Liver (tissue), 8 donors: ENCODE measurements at regions not wholly inside any gene's neighbourhood (a gene's known extent, or its start where the extent isn't known, plus 50 kb on each side); places are given as distances from the start of the nearest gene placed in this dataset.

Source experiments
- DNase-seq: peaks from one replicate; pipeline ENCODE4 v3.0.0-alpha.2; 2017; ENCODE audit warnings: low spot score
- H3K27ac ChIP-seq, 2 donors: one replicate each; pipeline ENCODE4 v1.7.0; 2013; ENCODE audit warnings: inconsistent platforms in 2 of 2, low read length in 2 of 2, control low read depth in 1 of 2, low read depth in 1 of 2, mild to moderate bottlenecking in 1 of 2
- H3K27me3 ChIP-seq, 4 donors: one replicate each; pipeline versions ENCODE4 v1.6.1 to v1.7.0; 2013; ENCODE audit warnings: low read length in 3 of 4, inconsistent platforms in 1 of 4, mild to moderate bottlenecking in 1 of 4, moderate library complexity in 1 of 4; ENCODE audit not compliant: control insufficient read depth in 4 of 4, insufficient read depth in 4 of 4
- H3K36me3 ChIP-seq, 4 donors: one replicate each; pipeline versions ENCODE4 v1.6.1 to v1.7.0; 2013; ENCODE audit warnings: low read length in 3 of 4, mild to moderate bottlenecking in 3 of 4, low read depth in 1 of 4, moderate library complexity in 1 of 4; ENCODE audit not compliant: control insufficient read depth in 4 of 4, insufficient read depth in 3 of 4
- H3K4me1 ChIP-seq, 4 donors: one replicate each; pipeline versions ENCODE4 v1.6.1 to v1.7.0; 2013; ENCODE audit warnings: low read length in 3 of 4, mild to moderate bottlenecking in 3 of 4, moderate library complexity in 1 of 4; ENCODE audit not compliant: control insufficient read depth in 4 of 4, insufficient read depth in 4 of 4
- H3K4me3 ChIP-seq, 3 donors: one replicate each; pipeline versions ENCODE4 v1.6.1 to v1.7.0; 2013; ENCODE audit warnings: low read length in 3 of 3, control low read depth in 1 of 3, low read depth in 1 of 3, mild to moderate bottlenecking in 1 of 3
- H3K9ac ChIP-seq, 2 donors: one replicate each; pipeline ENCODE4 v1.7.0; 2013; ENCODE audit warnings: low read length in 2 of 2, mild to moderate bottlenecking in 2 of 2, moderate library complexity in 2 of 2, control low read depth in 1 of 2, low read depth in 1 of 2
- H3K9me3 ChIP-seq, 4 donors: one replicate each; pipeline versions ENCODE4 v1.6.1 to v1.7.0; 2013; ENCODE audit warnings: low read length in 3 of 4; ENCODE audit not compliant: control insufficient read depth in 4 of 4
- ATF3 ChIP-seq: IDR thresholded peaks from 2 replicates; pipeline ENCODE4 v1.6.1; 2016; ENCODE audit warnings: antibody characterized with exemption
- CTCF ChIP-seq: fragments of 150-350 bp; IDR thresholded peaks from 2 replicates; pipeline ENCODE4 v1.5.1; 2017; ENCODE audit warnings: improper control_type of control experiment, low read depth, low read length; ENCODE audit not compliant: missing input control
- EGR1 ChIP-seq, 2 donors: IDR thresholded peaks; 2 replicates each; pipeline ENCODE4 v1.6.1; 2016 to 2018; ENCODE audit warnings: antibody characterized with exemption in 2 of 2, low read depth in 2 of 2
- FOXA1 ChIP-seq: IDR thresholded peaks from 2 replicates; pipeline ENCODE4 v1.6.1; 2016; ENCODE audit warnings: antibody characterized with exemption
- FOXA2 ChIP-seq: IDR thresholded peaks from 2 replicates; pipeline ENCODE4 v1.6.1; 2016; ENCODE audit warnings: antibody characterized with exemption
- HNF4G ChIP-seq: IDR thresholded peaks from 2 replicates; pipeline ENCODE4 v1.6.1; 2016; ENCODE audit warnings: antibody characterized with exemption
- JUND ChIP-seq, 2 donors: IDR thresholded peaks; 2 replicates each; pipeline ENCODE4 v1.6.1; 2016; ENCODE audit warnings: antibody characterized with exemption in 2 of 2
- MAX ChIP-seq: IDR thresholded peaks from 2 replicates; pipeline ENCODE4 v1.6.1; 2016; ENCODE audit warnings: antibody characterized with exemption
- NR2F2 ChIP-seq: IDR thresholded peaks from 2 replicates; pipeline ENCODE4 v1.6.1; 2016; ENCODE audit warnings: antibody characterized with exemption
- RAD21 ChIP-seq, 2 donors: IDR thresholded peaks; 2 replicates each; pipeline ENCODE4 v1.6.1; 2016; ENCODE audit warnings: antibody characterized with exemption in 2 of 2, mild to moderate bottlenecking in 2 of 2
- REST ChIP-seq: IDR thresholded peaks from 2 replicates; pipeline ENCODE4 v1.6.1; 2016; ENCODE audit warnings: antibody characterized with exemption, mild to moderate bottlenecking
- RXRA ChIP-seq, 2 donors: IDR thresholded peaks; 2 replicates each; pipeline ENCODE4 v1.6.1; 2017 to 2018; ENCODE audit warnings: antibody characterized with exemption in 2 of 2, mild to moderate bottlenecking in 1 of 2
- SP1 ChIP-seq: IDR thresholded peaks from 2 replicates; pipeline ENCODE4 v1.6.1; 2018; ENCODE audit warnings: antibody characterized with exemption, mild to moderate bottlenecking
- YY1 ChIP-seq: IDR thresholded peaks from 2 replicates; pipeline ENCODE4 v1.6.1; 2016; ENCODE audit warnings: antibody characterized with exemption, mild to moderate bottlenecking
- ZBTB33 ChIP-seq: IDR thresholded peaks from 2 replicates; pipeline ENCODE4 v1.6.1; 2016; ENCODE audit warnings: antibody characterized with exemption
- WGBS: extraction: QIAGEN DNeasy Blood & Tissue Kit; methylation state at CpG from one replicate; pipeline ENCODE4 v1.1.7; 2013; 5-methylcytosine and 5-hydroxymethylcytosine counted together
- donor health status: healthy.
- donor health status: healthy.
- donor health status: healthy.
- donor health status: healthy.
- donor health status: healthy.

- H3K36me3 ChIP-seq = no peaks in the 10 kb centered on the region
- H3K4me3 ChIP-seq = no peak overlapping the region
- H3K9me3 ChIP-seq = no peaks in the 10 kb centered on the region
- TF ChIP-seq RXRA (IDR thresholded peaks at IDR 0.05) = no peak
- TF ChIP-seq NR2F2 = no peak
- no peak for TF ChIP-seq REST
- TF ChIP-seq ATF3 = no peak
- TF ChIP-seq SP1 = no peak
- no peak for TF ChIP-seq MAX
- H3K4me1 ChIP-seq = no peaks in the 10 kb centered on the region
- DNase-seq = no peak
- H3K9ac ChIP-seq = no peak overlapping the region
- H3K27me3 ChIP-seq = peaks cover 0 to 3% (median 0%) of the 10 kb centered on the region in 4 donors
- WGBS = 85% methylated on average over 7 of the region's 7 CpGs
- H3K27ac ChIP-seq = no peak overlapping the region
Measured at GRCh38 chr18:75524841-75525240, 97.3 kb upstream of the SMIM21 start.

GRCh38 chr18:75524181-75524580 is 96.7 kb upstream of the SMIM21 start:
- Histone ChIP-seq H3K4me1 (no peaks in the 10 kb centered on the region), H3K9me3 (no peaks in the 10 kb centered on the region), H3K4me3 (no peak overlapping the region), H3K27me3 (peaks cover 0 to 3% (median 0%) of the 10 kb centered on the region in 4 donors), H3K36me3 (no peaks in the 10 kb centered on the region), H3K9ac (no peak overlapping the region), H3K27ac (no peak overlapping the region)
- TF ChIP-seq CTCF = no peak
- TF ChIP-seq FOXA1 = no peak
- no peak for TF ChIP-seq EGR1 (IDR thresholded peaks at IDR 0.05; ENCODE audit: low read depth in 2 of 2)
- no peak for TF ChIP-seq JUND (IDR thresholded peaks at IDR 0.05)
- TF ChIP-seq REST = no peak
- no peak for TF ChIP-seq YY1
- no peak for TF ChIP-seq FOXA2
- no peak for TF ChIP-seq HNF4G
- TF ChIP-seq NR2F2 = no peak
- no peak for TF ChIP-seq ATF3
- no peak for TF ChIP-seq SP1
- TF ChIP-seq RAD21 (IDR thresholded peaks at IDR 0.05) = no peak
- no peak for TF ChIP-seq ZBTB33
- WGBS = 90% methylated on average over 8 of the region's 8 CpGs
- DNase-seq = no peak
